Activated B cell treated with CpG ODN at 0.5 μM for 24 hours (primary cell): ENCODE measurements at regions not wholly inside any gene's neighbourhood (a gene's known extent, or its start where the extent isn't known, plus 50 kb on each side); places are given as distances from the start of the nearest gene placed in this dataset.
"Not testable (repeated sequence)": the region's sequence is repeated elsewhere in the genome, so short reads cannot be mapped to it uniquely, and the experiment has no call there.

Source experiments
- ATAC-seq: fragments of 200-7000 bp; cut with Tn5 transposase; one replicate; pipeline ENCODE4 v1.10.0; 2021; ENCODE audit warnings: low read depth, mild to moderate bottlenecking, moderate library complexity
- CTCF ChIA-PET: fragments of 350-600 bp; sonication (Branson Sonifier 250); formaldehyde crosslinking; loops from one replicate; lab custom pipeline; 2021; ENCODE audit warnings: antibody characterized with exemption; lab: Charles Lee
- POLR2A ChIA-PET: fragments of 350-600 bp; sonication (Branson Sonifier 250); formaldehyde crosslinking; loops from one replicate; lab custom pipeline; 2021; ENCODE audit warnings: antibody characterized with exemption; lab: Charles Lee
- DNase-seq: peaks from one replicate; pipeline ENCODE4 v3.0.0; 2022
- H3K27ac Mint-ChIP-seq: one replicate; pipeline ENCODE4 v1.8.0; 2020; ENCODE audit warnings: mixed read lengths
- H3K27me3 Mint-ChIP-seq: one replicate; pipeline ENCODE4 v1.8.0; 2021; ENCODE audit warnings: mixed read lengths
- H3K36me3 Mint-ChIP-seq: one replicate; pipeline ENCODE4 v1.8.0; 2021; ENCODE audit warnings: low read depth, mixed read lengths
- H3K4me1 Mint-ChIP-seq: one replicate; pipeline ENCODE4 v1.8.0; 2021; ENCODE audit warnings: mixed read lengths
- H3K4me3 Mint-ChIP-seq: one replicate; pipeline ENCODE4 v1.8.0; 2020; ENCODE audit warnings: mild to moderate bottlenecking, mixed read lengths
- H3K9me3 Mint-ChIP-seq: one replicate; pipeline ENCODE4 v1.8.0; 2020; ENCODE audit warnings: mixed read lengths
- intact Hi-C: fragments of 100-400 bp; cut with micrococcal nuclease; formaldehyde crosslinking; loops from one replicate; pipeline ENCODE4 v1.15.1; 2024
- TF ChIP-seq, protein P1 (sequence below): fragments of 200-600 bp; IDR thresholded peaks from one replicate; pipeline ENCODE4 v1.8.0; 2022; ENCODE audit warnings: antibody characterized with exemption, mild to moderate bottlenecking

DNA sequence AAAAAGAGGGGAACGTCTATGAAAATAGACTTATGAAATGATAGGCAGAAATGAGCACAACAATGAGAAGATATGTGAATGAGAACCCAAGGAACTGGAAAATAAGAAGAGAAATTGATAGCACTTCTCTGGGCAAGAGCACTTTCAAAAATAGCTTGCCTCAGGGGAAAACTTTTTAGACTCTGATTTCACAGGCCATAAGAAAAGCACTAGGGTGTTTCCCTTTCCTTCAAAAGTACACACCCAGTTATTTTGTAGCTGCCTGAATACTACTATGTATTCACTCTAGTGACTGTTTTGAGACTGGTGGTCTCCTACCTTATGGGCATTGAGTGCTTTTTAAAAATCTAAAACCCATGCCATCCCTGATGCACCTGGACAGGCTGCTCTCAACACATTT is 172.3 kb upstream of the SOX6 start:
- POLR2A ChIA-PET, result no interaction called here
- Mint-ChIP-seq H3K4me3 (no peak overlapping the region), H3K4me1 (no peaks in the 10 kb centered on the region), H3K9me3 (no peaks in the 10 kb centered on the region), H3K27ac (no peak overlapping the region), H3K27me3 (no peaks in the 10 kb centered on the region), H3K36me3 (no peaks in the 10 kb centered on the region)
- CTCF ChIA-PET, result no interaction called here
- TF ChIP-seq, protein P1, sequence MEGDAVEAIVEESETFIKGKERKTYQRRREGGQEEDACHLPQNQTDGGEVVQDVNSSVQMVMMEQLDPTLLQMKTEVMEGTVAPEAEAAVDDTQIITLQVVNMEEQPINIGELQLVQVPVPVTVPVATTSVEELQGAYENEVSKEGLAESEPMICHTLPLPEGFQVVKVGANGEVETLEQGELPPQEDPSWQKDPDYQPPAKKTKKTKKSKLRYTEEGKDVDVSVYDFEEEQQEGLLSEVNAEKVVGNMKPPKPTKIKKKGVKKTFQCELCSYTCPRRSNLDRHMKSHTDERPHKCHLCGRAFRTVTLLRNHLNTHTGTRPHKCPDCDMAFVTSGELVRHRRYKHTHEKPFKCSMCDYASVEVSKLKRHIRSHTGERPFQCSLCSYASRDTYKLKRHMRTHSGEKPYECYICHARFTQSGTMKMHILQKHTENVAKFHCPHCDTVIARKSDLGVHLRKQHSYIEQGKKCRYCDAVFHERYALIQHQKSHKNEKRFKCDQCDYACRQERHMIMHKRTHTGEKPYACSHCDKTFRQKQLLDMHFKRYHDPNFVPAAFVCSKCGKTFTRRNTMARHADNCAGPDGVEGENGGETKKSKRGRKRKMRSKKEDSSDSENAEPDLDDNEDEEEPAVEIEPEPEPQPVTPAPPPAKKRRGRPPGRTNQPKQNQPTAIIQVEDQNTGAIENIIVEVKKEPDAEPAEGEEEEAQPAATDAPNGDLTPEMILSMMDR, result no peak
- ATAC-seq (no peak), DNase-seq (no peak)
- intact Hi-C loops, result no loop called here

DNA sequence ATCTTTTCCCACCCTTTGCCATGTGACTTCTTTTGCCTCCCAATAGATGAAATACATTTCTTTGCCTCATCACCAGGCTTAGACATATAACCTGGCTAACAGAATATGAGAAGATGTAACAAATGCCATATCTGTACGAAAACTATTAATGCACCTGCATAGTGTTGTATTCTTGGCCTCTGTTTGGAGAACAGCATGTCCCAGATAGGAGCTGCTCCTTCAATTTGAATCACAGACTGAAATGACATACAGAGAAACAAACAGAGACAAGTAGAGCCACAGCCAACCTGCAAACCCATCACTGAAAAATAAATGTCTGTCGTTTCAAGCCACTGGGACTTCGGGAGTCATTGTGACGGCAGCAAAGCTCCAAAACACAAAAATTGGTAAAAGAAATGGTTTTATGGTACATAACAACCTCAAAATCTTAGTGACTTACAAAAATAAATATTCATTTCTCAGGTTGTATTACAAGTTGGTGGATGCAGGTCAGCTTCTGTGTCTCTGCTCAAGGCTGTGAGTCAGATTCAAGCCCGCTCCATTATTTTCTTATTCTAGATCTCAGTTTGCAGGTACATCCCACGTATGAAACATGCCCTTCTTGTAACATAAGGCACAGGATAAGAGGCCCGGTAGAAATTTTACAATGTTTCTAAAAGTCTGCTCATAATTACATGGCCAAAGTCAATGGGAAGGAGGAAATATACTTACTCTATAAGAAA is 171.3 kb upstream of the SOX6 start:
- H3K27ac Mint-ChIP-seq, result no peak overlapping the region
- CTCF ChIA-PET, result no interaction called here
- POLR2A ChIA-PET, result no interaction called here

DNA sequence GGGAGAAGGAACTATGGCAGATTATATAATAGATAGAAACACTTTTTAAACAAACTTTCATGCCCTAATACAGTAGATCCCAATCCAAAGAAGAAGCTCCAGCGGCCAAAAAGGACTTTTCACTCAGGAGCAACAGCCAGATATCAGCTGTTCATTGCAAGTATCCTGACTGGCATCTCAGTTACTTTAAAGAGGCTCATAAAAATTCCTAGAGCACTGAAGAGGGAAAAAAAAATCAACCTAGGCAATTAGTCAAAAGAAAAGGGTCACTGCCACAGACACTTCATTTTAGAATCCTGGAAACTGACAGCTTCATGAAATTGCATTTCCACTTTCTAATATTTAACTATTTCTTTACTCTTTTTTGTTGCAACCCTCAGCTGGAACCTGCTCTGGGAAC is 170.6 kb upstream of the SOX6 start:
- H3K9me3 Mint-ChIP-seq, result no peaks in the 10 kb centered on the region
- H3K4me3 Mint-ChIP-seq, result no peak overlapping the region
- DNase-seq (no peak), ATAC-seq (no peak)
- H3K36me3 Mint-ChIP-seq, result no peaks in the 10 kb centered on the region
- POLR2A ChIA-PET, result no interaction called here
- CTCF ChIA-PET, result no interaction called here
- no peak overlapping the region for H3K27ac Mint-ChIP-seq
- H3K4me1 Mint-ChIP-seq, result no peaks in the 10 kb centered on the region
- intact Hi-C loops, result no loop called here
- H3K27me3 Mint-ChIP-seq, result no peaks in the 10 kb centered on the region
- TF ChIP-seq, protein P1, result no peak

More for the DNA sequence above, 171.3 kb upstream of the SOX6 start:
- DNase-seq (no peak), ATAC-seq (no peak)
- Mint-ChIP-seq H3K4me3 (no peak overlapping the region), H3K27me3 (no peaks in the 10 kb centered on the region), H3K36me3 (no peaks in the 10 kb centered on the region), H3K4me1 (no peaks in the 10 kb centered on the region), H3K9me3 (no peaks in the 10 kb centered on the region)
- TF ChIP-seq, protein P1, result no peak
- intact Hi-C loops, result no loop called here

DNA sequence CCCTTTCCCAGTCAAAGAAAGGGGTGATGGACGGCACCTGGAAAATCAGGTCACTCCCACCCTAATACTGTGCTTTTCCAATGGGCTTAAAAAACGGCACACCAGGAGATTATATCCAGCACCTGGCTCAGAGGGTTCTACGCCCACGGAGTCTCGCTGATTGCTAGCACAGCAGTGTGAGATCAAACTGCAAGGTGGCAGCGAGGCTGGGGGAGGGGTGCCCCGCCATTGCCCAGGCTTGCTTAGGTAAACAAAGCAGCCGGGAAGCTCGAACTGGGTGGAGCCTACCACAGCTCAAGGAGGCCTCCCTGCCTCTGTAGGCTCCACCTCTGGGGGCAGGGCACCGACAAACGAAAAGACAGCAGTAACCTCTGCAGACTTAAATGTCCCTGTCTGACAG is 164.4 kb upstream of the SOX6 start:
- DNase-seq, CTCF ChIA-PET, H3K9me3 Mint-ChIP-seq, H3K36me3 Mint-ChIP-seq, intact Hi-C loops, POLR2A ChIA-PET, H3K4me3 Mint-ChIP-seq, ATAC-seq, H3K27ac Mint-ChIP-seq, H3K27me3 Mint-ChIP-seq, H3K4me1 Mint-ChIP-seq: not testable (repeated sequence)

DNA sequence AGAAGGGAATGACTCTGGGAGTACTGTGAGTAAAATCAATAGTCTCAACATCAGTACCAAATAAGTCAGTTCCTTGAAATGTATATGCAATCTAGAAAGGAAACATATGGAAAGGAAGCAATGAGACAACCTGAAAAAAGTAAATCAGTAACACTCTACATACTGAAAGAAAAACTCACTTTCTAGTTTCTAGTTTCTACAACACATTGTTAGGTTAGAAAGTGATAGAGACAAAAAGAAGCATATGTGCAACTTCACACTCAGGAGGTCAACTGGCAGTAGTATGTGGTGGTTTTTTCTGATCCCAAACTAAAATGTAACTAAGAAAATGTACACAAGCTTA is 156.5 kb upstream of the SOX6 start:
- DNase-seq (no peak), ATAC-seq (no peak)
- TF ChIP-seq, protein P1, result no peak
- intact Hi-C loops, result no loop called here
- ChIA-PET POLR2A (no interaction called here), CTCF (no interaction called here)
- Mint-ChIP-seq H3K4me1 (no peaks in the 10 kb centered on the region), H3K4me3 (no peak overlapping the region), H3K9me3 (peaks cover 2% of the 10 kb centered on the region), H3K27ac (no peak overlapping the region), H3K27me3 (no peaks in the 10 kb centered on the region), H3K36me3 (no peaks in the 10 kb centered on the region)
